ENCODE measurements at regions not wholly inside any gene's neighbourhood (a gene's known extent, or its start where the extent isn't known, plus 50 kb on each side); places are given as distances from the start of the nearest gene placed in this dataset.
"Not testable (repeated sequence)": the region's sequence is repeated elsewhere in the genome, so short reads cannot be mapped to it uniquely, and the experiment has no call there.

DNA sequence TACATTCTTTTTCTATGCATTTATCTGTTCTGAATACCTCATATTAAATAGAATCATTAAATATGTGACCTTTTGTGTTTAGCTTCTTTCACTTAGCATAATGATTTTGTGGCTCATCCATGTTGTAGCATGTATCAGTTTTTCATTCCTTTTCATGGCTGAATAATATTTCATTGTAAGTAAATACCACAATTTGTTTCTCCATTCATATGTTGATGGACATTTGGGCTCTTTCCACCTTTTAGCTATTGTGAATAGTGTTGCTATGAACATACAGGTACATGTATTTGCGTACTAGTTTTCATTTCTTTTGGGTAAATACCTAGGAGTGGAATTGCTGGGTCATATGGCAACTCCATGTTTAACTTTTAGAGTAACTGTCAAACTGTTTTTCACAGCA, 85.1 kb downstream of the GNL3L start:
- H3K4me3 ChIP-seq (ENCODE audit: low read length), result no peak overlapping the region
- no peak for DNase-seq (ENCODE audit: low read depth, low spot score)

DNA sequence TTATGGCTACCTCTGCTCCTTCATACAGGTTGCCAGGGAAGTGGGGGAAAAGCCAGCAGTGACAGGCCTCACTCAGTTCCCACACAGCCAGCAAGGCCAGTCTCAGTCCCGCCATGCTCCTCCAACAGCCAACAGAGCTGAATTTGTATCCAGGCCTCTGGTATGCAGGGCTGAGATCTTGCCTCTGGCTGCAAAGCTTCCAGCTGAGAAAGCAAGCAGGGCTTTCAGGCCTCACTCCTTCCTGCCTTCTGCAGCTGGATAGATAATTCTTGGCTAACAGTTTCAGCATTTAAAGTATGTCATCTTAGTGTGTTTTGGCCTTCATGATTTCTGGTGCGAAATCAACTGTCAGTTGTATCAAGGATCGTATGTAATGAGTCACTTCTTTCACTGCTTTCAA, 103.6 kb downstream of the GNL3L start:
- H3K4me3 ChIP-seq (ENCODE audit: low read length), result no peak overlapping the region
- DNase-seq (ENCODE audit: low read depth, low spot score), result no peak

- H3K4me3 ChIP-seq (ENCODE audit: low read length), result peak overlapping the region; percentile 61
- peak; percentile 1 for DNase-seq (ENCODE audit: low read depth, low spot score)
Measured at GRCh38 chrX:54639018-54639345, 109.0 kb downstream of the GNL3L start.

- H3K4me3 ChIP-seq (ENCODE audit: low read length), result peak overlapping the region; percentile 61
- peak; percentile 92 for DNase-seq (ENCODE audit: low read depth, low spot score)
Measured at GRCh38 chrX:54639346-54640102, 109.5 kb downstream of the GNL3L start.

DNA sequence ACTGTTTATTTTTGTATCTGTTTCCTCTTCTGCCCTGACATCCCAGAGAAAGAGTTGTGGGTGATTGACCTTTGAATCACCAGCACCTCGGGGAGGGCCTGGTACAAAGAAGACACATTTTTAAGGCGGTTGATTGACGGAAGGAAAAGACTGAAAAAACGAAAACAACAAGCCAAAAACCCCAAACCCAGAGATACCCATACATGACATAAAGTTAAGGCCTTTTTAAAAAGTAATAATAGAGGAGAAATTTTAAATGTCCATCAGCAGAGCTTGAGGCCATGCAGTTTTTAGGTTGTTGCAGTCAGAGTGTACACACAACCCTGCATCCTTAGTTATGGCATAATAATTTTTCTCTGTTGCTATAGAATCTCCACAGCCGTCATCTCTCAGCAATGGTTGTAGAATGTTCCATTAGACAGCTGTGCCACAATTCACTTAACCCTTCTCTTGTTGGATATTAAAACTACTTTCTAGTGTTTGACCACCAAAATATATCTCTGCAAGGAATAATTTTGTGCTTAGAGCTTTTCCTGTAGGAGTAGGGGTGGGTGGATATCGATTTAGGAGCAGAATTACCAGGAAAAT, 110.2 kb downstream of the GNL3L start:
- peak overlapping the region; percentile 61 for H3K4me3 ChIP-seq (ENCODE audit: low read length)
- no peak for DNase-seq (ENCODE audit: low read depth, low spot score)

DNA sequence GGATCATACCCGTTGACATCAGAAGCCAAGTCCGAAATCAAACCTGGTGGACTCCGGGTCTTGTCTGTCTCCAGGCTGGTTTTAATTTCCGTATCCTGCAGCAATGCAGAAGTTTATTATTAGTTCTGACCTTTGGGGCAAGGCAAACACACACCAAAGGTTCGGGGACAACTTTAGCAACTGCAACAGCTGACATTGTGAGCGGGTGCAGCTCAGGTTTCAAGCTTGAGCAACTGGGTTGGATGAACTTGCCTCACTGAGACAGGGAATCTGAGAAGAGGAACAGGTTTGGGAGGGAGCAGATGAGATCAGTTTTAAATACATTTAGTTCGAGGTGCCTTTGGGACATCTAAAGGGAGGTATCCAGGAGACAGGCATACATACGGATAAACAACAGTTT, 110.7 kb downstream of the GNL3L start:
- no peak overlapping the region for H3K4me3 ChIP-seq (ENCODE audit: low read length)
- DNase-seq (ENCODE audit: low read depth, low spot score), result no peak

GRCh38 chrX:54641530-54641929, 111.5 kb downstream of the GNL3L start:
- H3K4me3 ChIP-seq (ENCODE audit: low read length), result no peak overlapping the region
- DNase-seq (ENCODE audit: low read depth, low spot score), result no peak

GRCh38 chrX:54647607-54648006, 117.6 kb downstream of the GNL3L start:
- DNase-seq (ENCODE audit: low read depth, low spot score), result not testable (repeated sequence)

GRCh38 chrX:54659547-54659946, 129.5 kb downstream of the GNL3L start:
- no peak for DNase-seq (ENCODE audit: low read depth, low spot score)

More at GRCh38 chrX:54647607-54648006, 117.6 kb downstream of the GNL3L start:
- not testable (repeated sequence) for H3K4me3 ChIP-seq (ENCODE audit: low read length)

GRCh38 chrX:54675762-54676161, 122.3 kb downstream of the ITIH6 start:
- no peak for DNase-seq (ENCODE audit: low read depth, low spot score)
- H3K4me3 ChIP-seq (ENCODE audit: low read length), result no peak overlapping the region

More at GRCh38 chrX:54659547-54659946, 129.5 kb downstream of the GNL3L start:
- no peak overlapping the region for H3K4me3 ChIP-seq (ENCODE audit: low read length)

DNA sequence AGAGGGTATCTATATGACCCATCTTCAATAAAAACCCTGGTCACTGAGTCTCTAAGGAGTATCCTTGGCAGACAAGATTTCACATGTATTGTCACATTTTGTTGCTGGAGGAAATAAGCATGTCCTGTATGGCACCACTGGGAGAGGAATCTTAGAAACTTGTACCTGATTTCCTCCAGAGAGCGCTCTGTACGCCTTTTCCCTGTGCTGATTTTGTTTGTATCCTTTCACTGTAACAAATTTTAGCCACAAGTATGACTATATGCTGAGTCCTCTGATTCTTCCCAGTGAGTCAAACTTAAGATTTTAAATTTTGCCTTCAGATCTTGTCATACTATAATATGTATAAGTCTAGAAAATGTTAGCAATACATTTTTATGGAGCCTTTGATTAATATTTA, 102.8 kb downstream of the ITIH6 start:
- DNase-seq (ENCODE audit: low read depth, low spot score), result no peak
- no peak overlapping the region for H3K4me3 ChIP-seq (ENCODE audit: low read length)

- H3K4me3 ChIP-seq (ENCODE audit: low read length), result no peak overlapping the region
- no peak for DNase-seq (ENCODE audit: low read depth, low spot score)
Measured at GRCh38 chrX:54695816-54696487, 102.1 kb downstream of the ITIH6 start.
